Smooth muscle cell (in vitro differentiated cells): ENCODE measurements at regions not wholly inside any gene's neighbourhood (a gene's known extent, or its start where the extent isn't known, plus 50 kb on each side); places are given as distances from the start of the nearest gene placed in this dataset.

Experiments used
- DNase-seq: peaks from one replicate; lab custom pipeline; 2025; ENCODE audit not compliant: unreplicated experiment; lab: John Stamatoyannopoulos, UW
- H2AFZ ChIP-seq: fragments of 200-600 bp; sonication (generic); 2 replicates; pipeline ENCODE4 v1.6.0; 2016; ENCODE audit warnings: antibody characterized with exemption, low read depth, mild to moderate bottlenecking
- H3F3A ChIP-seq: fragments of 200-600 bp; sonication (generic); 2 replicates; pipeline ENCODE4 v1.6.0; 2017; ENCODE audit warnings: antibody characterized with exemption, low read depth
- H3K27ac ChIP-seq: fragments of 200-600 bp; sonication (generic); 2 replicates; pipeline ENCODE4 v1.5.1; 2016; ENCODE audit warnings: low read depth, mild to moderate bottlenecking
- H3K27me3 ChIP-seq: fragments of 200-600 bp; sonication (generic); 2 replicates; pipeline ENCODE4 v1.6.1; 2016; ENCODE audit warnings: low read depth, mild to moderate bottlenecking
- H3K36me3 ChIP-seq: fragments of 200-600 bp; sonication (generic); 2 replicates; pipeline ENCODE4 v1.5.1; 2016; ENCODE audit warnings: low read depth
- H3K4me1 ChIP-seq: fragments of 200-600 bp; sonication (generic); 2 replicates; pipeline ENCODE4 v1.5.1; 2016; ENCODE audit warnings: low read depth
- H3K4me2 ChIP-seq: fragments of 200-600 bp; sonication (generic); 2 replicates; pipeline ENCODE4 v1.6.0; 2016; ENCODE audit warnings: mild to moderate bottlenecking
- H3K4me3 ChIP-seq: fragments of 200-600 bp; sonication (generic); 2 replicates; pipeline ENCODE4 v1.5.1; 2016; ENCODE audit warnings: mild to moderate bottlenecking
- H3K79me2 ChIP-seq: fragments of 200-600 bp; sonication (generic); 2 replicates; pipeline ENCODE4 v1.6.0; 2016; ENCODE audit warnings: low read depth, mild to moderate bottlenecking
- H3K9ac ChIP-seq: fragments of 200-600 bp; sonication (generic); 2 replicates; pipeline ENCODE4 v1.6.0; 2016; ENCODE audit warnings: low read depth
- H3K9me3 ChIP-seq: fragments of 200-600 bp; sonication (generic); replicated peaks from 2 replicates; pipeline ENCODE4 v1.5.1; 2016; ENCODE audit warnings: low read depth
- H4K20me1 ChIP-seq: fragments of 200-600 bp; sonication (generic); 2 replicates; pipeline ENCODE4 v1.6.0; 2016; ENCODE audit warnings: low read depth
- CTCF ChIP-seq: fragments of 200-600 bp; sonication (generic); IDR thresholded peaks from 2 replicates; pipeline ENCODE4 v1.5.1; 2017; ENCODE audit warnings: borderline replicate concordance, mild to moderate bottlenecking, antibody characterized with exemption; ENCODE audit not compliant: insufficient read depth, poor library complexity, severe bottlenecking
- WGBS: methylation state at CpG from one replicate; pipeline ENCODE4 v1.1.7; 2016; ENCODE audit warnings: low lambda C conversion rate; 5-methylcytosine and 5-hydroxymethylcytosine counted together

DNA sequence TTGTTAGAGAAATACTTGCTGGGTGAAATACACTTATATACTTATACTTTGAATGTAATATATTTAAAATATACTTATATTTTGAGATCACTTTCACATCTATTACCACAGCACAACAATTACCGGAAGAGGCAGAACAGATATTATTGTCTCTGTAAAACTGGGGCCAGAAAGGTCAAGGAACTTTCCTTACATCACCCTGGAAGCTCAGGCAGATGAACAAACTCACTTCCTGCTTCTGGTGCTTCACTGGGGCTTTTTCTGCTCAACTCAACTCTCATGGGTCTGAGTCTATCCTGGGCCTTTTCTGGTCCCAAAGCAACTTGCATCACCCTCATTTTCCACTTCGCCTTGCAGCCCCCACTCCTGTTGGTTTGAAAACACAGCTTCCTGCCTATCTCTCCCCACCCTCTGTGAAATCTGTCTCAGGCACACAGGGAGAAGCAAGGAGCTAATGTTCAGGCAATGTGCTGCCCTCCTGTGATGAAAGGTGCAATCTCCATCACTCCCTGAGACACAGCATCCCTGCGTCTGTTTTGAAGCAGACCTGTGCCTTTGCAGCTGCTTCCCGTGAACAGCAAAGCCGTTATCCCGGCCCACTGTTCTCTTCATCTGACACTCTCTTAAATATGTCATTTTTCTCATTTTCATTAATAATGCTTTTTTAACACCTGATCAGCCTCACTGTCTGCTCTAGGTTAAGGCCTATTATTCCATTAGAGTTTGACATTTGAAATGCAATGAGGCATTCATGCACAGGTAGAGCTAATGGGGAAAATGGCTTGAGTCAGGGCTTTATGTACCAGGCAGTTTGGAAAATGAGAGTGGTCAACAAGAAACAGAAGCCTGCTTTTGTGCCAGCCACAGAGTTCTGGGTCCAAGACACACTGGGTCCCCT is 251.9 kb upstream of the CHAC2 start:
- no peaks in the 10 kb centered on the region for H4K20me1 ChIP-seq
- 73% methylated on average over 6 of the region's 6 CpGs for WGBS
- no peaks in the 10 kb centered on the region for H3K36me3 ChIP-seq
- H3K27ac ChIP-seq, result no peak overlapping the region
- H3K4me2 ChIP-seq, result no peak overlapping the region
- no peaks in the 10 kb centered on the region for H3F3A ChIP-seq
- no peak for DNase-seq
- H3K27me3 ChIP-seq, result no peaks in the 10 kb centered on the region
- H3K79me2 ChIP-seq, result no peaks in the 10 kb centered on the region
- no peak overlapping the region for H3K9ac ChIP-seq
- H3K4me3 ChIP-seq, result no peak overlapping the region
- no peak overlapping the region for H2AFZ ChIP-seq
- H3K9me3 ChIP-seq, result no peaks in the 10 kb centered on the region
- H3K4me1 ChIP-seq, result peaks cover 7% of the 10 kb centered on the region
- TF ChIP-seq CTCF, result no peak

DNA sequence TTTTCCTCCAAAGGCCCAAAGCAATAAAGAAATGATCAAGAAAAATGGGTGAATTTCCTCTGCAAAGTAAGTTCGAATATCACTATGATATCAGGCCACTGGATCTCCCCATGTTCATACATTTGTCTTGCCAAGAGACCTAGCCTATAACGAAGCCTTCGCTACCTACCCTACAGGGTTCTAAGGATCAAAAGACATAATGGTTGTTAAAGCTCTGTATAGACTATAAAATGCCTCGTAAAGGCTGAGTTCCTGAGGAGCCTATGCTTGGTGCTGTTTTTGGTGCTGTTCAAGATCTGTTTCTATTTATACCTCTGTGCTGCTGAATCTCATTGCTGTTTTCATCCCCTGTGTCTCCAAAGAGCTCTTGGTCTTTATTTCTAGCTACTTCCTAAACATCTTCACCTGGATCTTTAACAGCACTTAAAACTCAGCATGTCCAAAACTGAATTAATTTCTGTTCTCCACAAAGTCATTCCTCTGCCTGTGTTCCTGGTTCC is 254.4 kb upstream of the CHAC2 start:
- DNase-seq, result no peak
- Histone ChIP-seq H3K36me3 (no peaks in the 10 kb centered on the region), H2AFZ (no peak overlapping the region), H3K9me3 (no peaks in the 10 kb centered on the region), H3K4me3 (no peak overlapping the region), H3K9ac (no peak overlapping the region), H3K4me2 (no peak overlapping the region), H4K20me1 (no peaks in the 10 kb centered on the region), H3K27me3 (no peaks in the 10 kb centered on the region), H3K4me1 (no peaks in the 10 kb centered on the region), H3F3A (no peaks in the 10 kb centered on the region), H3K27ac (peak overlapping the region; percentile 66), H3K79me2 (no peaks in the 10 kb centered on the region)
- no peak for TF ChIP-seq CTCF
- 50% methylated on average over 4 of the region's 4 CpGs for WGBS

GRCh38 chr2:53512071-53512826 is 255.4 kb upstream of the CHAC2 start:
- Histone ChIP-seq H3K4me2 (peak overlapping the region; percentile 40), H3K4me1 (no peaks in the 10 kb centered on the region), H2AFZ (peak overlapping the region; percentile 69), H3K9me3 (no peaks in the 10 kb centered on the region), H3K9ac (no peak overlapping the region), H3K36me3 (no peaks in the 10 kb centered on the region), H3K27ac (peak overlapping the region; percentile 66), H3F3A (no peaks in the 10 kb centered on the region), H3K79me2 (no peaks in the 10 kb centered on the region), H3K27me3 (no peaks in the 10 kb centered on the region), H3K4me3 (no peak overlapping the region), H4K20me1 (no peaks in the 10 kb centered on the region)
- TF ChIP-seq CTCF, result no peak
- DNase-seq, result no peak
- 42% methylated on average over 4 of the region's 4 CpGs for WGBS
